Mucosa of descending colon (tissue), 3 donors: ENCODE measurements at regions not wholly inside any gene's neighbourhood (a gene's known extent, or its start where the extent isn't known, plus 50 kb on each side); places are given as distances from the start of the nearest gene placed in this dataset.

Source experiments
- ATAC-seq: fragments of 200-7000 bp; cut with Tn5 transposase; one replicate; pipeline ENCODE4 v1.9.1; 2020; ENCODE audit warnings: mild to moderate bottlenecking, moderate library complexity
- DNase-seq, 3 donors: peaks; one replicate each; pipeline ENCODE4 v3.0.0-alpha.2; 2020
- H3K36me3 ChIP-seq: fragments of 200-600 bp; one replicate; pipeline ENCODE4 v1.8.0; 2021; ENCODE audit warnings: low read depth, mild to moderate bottlenecking
- H3K4me1 ChIP-seq: fragments of 200-600 bp; one replicate; pipeline ENCODE4 v1.8.0; 2021; ENCODE audit warnings: low read depth, mild to moderate bottlenecking
- H3K4me3 ChIP-seq: fragments of 200-600 bp; one replicate; pipeline ENCODE4 v1.8.0; 2021; ENCODE audit warnings: mild to moderate bottlenecking
- H3K9me3 ChIP-seq: fragments of 200-600 bp; one replicate; pipeline ENCODE4 v1.8.0; 2021; ENCODE audit warnings: mild to moderate bottlenecking
- CTCF ChIP-seq: fragments of 200-600 bp; IDR thresholded peaks from one replicate; pipeline ENCODE4 v1.8.0; 2022; ENCODE audit warnings: antibody characterized with exemption, mild to moderate bottlenecking
- intact Hi-C, 2 donors: fragments of 100-400 bp; cut with DNase I in 1 of 2; cut with micrococcal nuclease in 1 of 2; formaldehyde crosslinking; loops; one replicate each; pipeline versions ENCODE4 v1.11.0 to v1.11.1; 2022; cut with DNase I, micrococcal nuclease
- donor health status: DM: no; HTN: no; CAD: no; lungs with moderate emphysema.
- donor health status: DM: no; HTN: no; CAD: no.
- donor health status: DM: no; HTN: yes; CAD: no.

GRCh38 chrX:121931567-121931966, 884.2 kb downstream of the GLUD2 start:
- DNase-seq, result no peak
- intact Hi-C loops, result no loop called here
- TF ChIP-seq CTCF, result no peak
- no peak for ATAC-seq
- H3K4me1 ChIP-seq, result no peaks in the 10 kb centered on the region
- no peak overlapping the region for H3K4me3 ChIP-seq
- H3K36me3 ChIP-seq, result no peaks in the 10 kb centered on the region
- no peaks in the 10 kb centered on the region for H3K9me3 ChIP-seq

DNA sequence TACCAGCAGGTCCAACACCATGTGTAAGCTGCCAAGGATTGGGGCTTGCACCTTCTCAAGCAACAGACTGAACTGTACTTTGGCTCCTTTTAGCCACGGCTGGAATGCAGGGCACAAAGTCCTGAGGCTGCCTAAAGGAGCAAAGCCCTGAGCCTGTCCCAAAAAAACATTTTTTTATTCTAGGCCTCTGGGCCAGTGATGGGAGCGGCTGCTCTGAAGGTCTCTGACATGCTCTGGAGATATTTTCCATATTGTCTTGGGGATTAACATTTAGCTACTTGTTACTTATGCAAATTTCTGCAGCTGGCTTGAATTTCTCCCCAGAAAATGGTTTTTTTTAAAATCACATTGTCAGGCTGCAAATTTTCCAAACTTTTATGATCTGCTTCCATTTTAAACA, 885.3 kb downstream of the GLUD2 start:
- intact Hi-C loops, result no loop called here
- no peak for ATAC-seq

DNA sequence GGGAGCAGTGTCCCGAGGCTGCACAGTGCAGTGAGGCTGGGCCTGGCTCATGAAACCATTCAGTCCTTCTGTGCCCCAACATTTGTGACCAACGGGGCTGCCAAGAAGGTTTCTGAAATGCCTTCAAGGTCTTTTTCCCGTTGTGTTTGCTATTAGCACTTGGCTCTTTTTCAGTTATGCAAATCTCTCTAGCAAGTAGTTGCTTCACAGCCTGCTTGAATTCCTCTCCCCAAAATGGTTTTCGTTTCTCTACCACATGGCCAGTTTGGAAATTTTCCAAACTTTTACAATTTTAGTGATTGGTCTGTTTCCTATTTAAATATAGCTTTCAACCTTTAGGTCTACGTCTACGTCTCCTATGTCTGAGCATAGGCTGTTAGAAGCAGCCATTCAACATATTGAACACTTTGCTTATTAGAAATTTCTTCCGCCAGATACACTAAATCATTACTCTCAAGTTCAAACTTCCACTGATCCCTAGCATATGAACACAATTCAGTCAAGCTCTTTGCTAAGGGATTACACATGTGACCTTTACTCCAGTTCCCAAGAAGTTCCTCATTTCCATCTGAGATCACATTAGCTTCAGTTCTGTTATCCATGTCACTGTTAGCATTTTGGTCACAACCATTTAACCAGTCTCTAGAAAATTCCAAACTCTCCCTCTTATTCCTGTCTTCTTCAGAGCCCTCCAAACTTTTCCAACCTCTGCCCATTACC, 901.8 kb downstream of the GLUD2 start:
- no peak overlapping the region for H3K4me3 ChIP-seq
- intact Hi-C loops, result no loop called here
- no peak for TF ChIP-seq CTCF
- no peak for DNase-seq
- no peaks in the 10 kb centered on the region for H3K4me1 ChIP-seq
- no peaks in the 10 kb centered on the region for H3K9me3 ChIP-seq
- no peak for ATAC-seq
- no peaks in the 10 kb centered on the region for H3K36me3 ChIP-seq

More for the DNA sequence above, 885.3 kb downstream of the GLUD2 start:
- no peak for TF ChIP-seq CTCF
- H3K4me1 ChIP-seq, result no peaks in the 10 kb centered on the region
- no peak overlapping the region for H3K4me3 ChIP-seq
- H3K36me3 ChIP-seq, result no peaks in the 10 kb centered on the region
- H3K9me3 ChIP-seq, result no peaks in the 10 kb centered on the region
- no peak for DNase-seq

GRCh38 chrX:121958886-121959285, 911.5 kb downstream of the GLUD2 start:
- no peaks in the 10 kb centered on the region for H3K9me3 ChIP-seq
- TF ChIP-seq CTCF, result no peak
- H3K36me3 ChIP-seq, result no peaks in the 10 kb centered on the region
- ATAC-seq, result no peak
- H3K4me3 ChIP-seq, result no peak overlapping the region
- DNase-seq, result no peak
- intact Hi-C loops, result no loop called here
- H3K4me1 ChIP-seq, result no peaks in the 10 kb centered on the region

DNA sequence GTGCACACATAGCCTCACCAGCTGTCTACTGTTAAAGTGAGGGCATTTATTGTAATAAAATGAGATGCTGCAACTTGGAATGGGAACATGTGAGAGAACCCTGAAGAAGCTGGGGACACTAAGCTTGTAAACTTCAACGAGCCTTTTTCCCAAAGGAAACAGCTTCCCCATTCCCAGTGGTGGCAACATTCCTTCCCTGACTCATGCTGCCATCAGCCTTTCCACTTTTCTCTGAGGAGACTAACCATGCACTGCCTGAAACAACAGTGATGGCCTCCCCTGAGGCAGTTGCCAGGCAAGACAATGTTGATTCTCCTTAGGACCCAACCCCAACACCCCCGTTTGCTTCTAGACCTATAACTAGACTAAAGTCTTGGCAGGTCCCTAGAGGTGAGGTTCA, 928.3 kb downstream of the GLUD2 start:
- intact Hi-C loops, result no loop called here
- ATAC-seq, result no peak
- H3K36me3 ChIP-seq, result no peaks in the 10 kb centered on the region
- no peaks in the 10 kb centered on the region for H3K4me1 ChIP-seq
- H3K9me3 ChIP-seq, result no peaks in the 10 kb centered on the region
- no peak for DNase-seq
- H3K4me3 ChIP-seq, result no peak overlapping the region
- no peak for TF ChIP-seq CTCF

- TF ChIP-seq CTCF, result no peak
- H3K36me3 ChIP-seq, result no peaks in the 10 kb centered on the region
- no peaks in the 10 kb centered on the region for H3K4me1 ChIP-seq
- DNase-seq, result no peak
- intact Hi-C loops, result no loop called here
- ATAC-seq, result no peak
- H3K4me3 ChIP-seq, result no peak overlapping the region
- no peaks in the 10 kb centered on the region for H3K9me3 ChIP-seq
Observed at GRCh38 chrX:121987163-121987562, 939.8 kb downstream of the GLUD2 start.
